SU-DHL-6 (cell line): ENCODE measurements at regions not wholly inside any gene's neighbourhood (a gene's known extent, or its start where the extent isn't known, plus 50 kb on each side); places are given as distances from the start of the nearest gene placed in this dataset.

Experiments used
- H2AFZ ChIP-seq: fragments of 200-600 bp; sonication (generic); 2 replicates; pipeline ENCODE4 v1.6.1; 2014; ENCODE audit warnings: low read depth, mild to moderate bottlenecking, moderate library complexity, mixed read lengths, antibody characterized with exemption, low read length; ENCODE audit not compliant: severe bottlenecking
- H3F3A ChIP-seq: fragments of 200-600 bp; shearing (Covaris generic); 2 replicates; pipeline ENCODE4 v1.6.0; 2016; ENCODE audit warnings: antibody characterized with exemption, mild to moderate bottlenecking; ENCODE audit not compliant: insufficient read depth
- H3K27ac ChIP-seq: fragments of 200-600 bp; sonication (generic); 2 replicates; pipeline ENCODE4 v1.5.1; 2016; ENCODE audit warnings: low read depth, mild to moderate bottlenecking, low read length, moderate library complexity, mixed read lengths
- H3K27me3 ChIP-seq: fragments of 200-600 bp; sonication (generic), shearing (Covaris generic); 2 replicates; pipeline ENCODE4 v1.6.0; 2014; ENCODE audit warnings: mild to moderate bottlenecking, low read length
- H3K36me3 ChIP-seq: fragments of 200-600 bp; sonication (generic); 2 replicates; pipeline ENCODE4 v1.6.1; 2014; ENCODE audit warnings: mild to moderate bottlenecking, low read length, mixed read lengths
- H3K4me2 ChIP-seq: fragments of 300-600, 200-600 bp; shearing (Covaris generic), sonication (generic); 2 replicates; pipeline ENCODE4 v1.6.0; 2014; ENCODE audit warnings: low read length, low read depth, mild to moderate bottlenecking; ENCODE audit not compliant: poor library complexity, severe bottlenecking
- H3K4me3 ChIP-seq: fragments of 200-600 bp; sonication (generic); 2 replicates; pipeline ENCODE4 v1.5.1; 2014; ENCODE audit warnings: antibody characterized with exemption, low read length, mild to moderate bottlenecking, mixed read lengths; ENCODE audit not compliant: insufficient read depth, poor library complexity, severe bottlenecking
- H3K79me2 ChIP-seq: fragments of 200-600 bp; sonication (generic); 2 replicates; pipeline ENCODE4 v1.6.1; 2014; ENCODE audit warnings: mild to moderate bottlenecking, low read length, moderate library complexity; ENCODE audit not compliant: insufficient read depth
- H3K9ac ChIP-seq: fragments of 200-600 bp; sonication (generic); 2 replicates; pipeline ENCODE4 v1.7.0; 2014; ENCODE audit warnings: mild to moderate bottlenecking, low read length
- H3K9me2 ChIP-seq: fragments of 200-600 bp; sonication (generic); replicated peaks from 2 replicates; pipeline ENCODE4 v1.6.1; 2014; ENCODE audit warnings: low read length; ENCODE audit not compliant: insufficient read depth
- H3K9me3 ChIP-seq: fragments of 200-600 bp; sonication (generic); 2 replicates; pipeline ENCODE4 v1.6.1; 2014; ENCODE audit warnings: low read length, mixed read lengths; ENCODE audit not compliant: insufficient read depth
- H4K20me1 ChIP-seq: fragments of 200-600 bp; sonication (generic); 2 replicates; pipeline ENCODE4 v1.6.1; 2014; ENCODE audit warnings: low read depth, mild to moderate bottlenecking, antibody characterized with exemption, low read length, moderate library complexity, mixed read lengths
- CTCF ChIP-seq: fragments of 200-600 bp; sonication (generic); IDR thresholded peaks from one replicate; pipeline ENCODE4 v1.5.1; 2017; ENCODE audit warnings: antibody characterized with exemption, mild to moderate bottlenecking, low read length, moderate library complexity; ENCODE audit not compliant: insufficient read depth, poor library complexity, severe bottlenecking
- EZH2phosphoT487 ChIP-seq: fragments of 200-600 bp; sonication (generic), shearing (Covaris generic); conservative IDR thresholded peaks from 2 replicates; pipeline ENCODE4 v1.6.1; 2018; ENCODE audit warnings: mild to moderate bottlenecking, antibody characterized with exemption, low read length, moderate library complexity, mixed read lengths

GRCh38 chr5:29654954-29655353, 1538.5 kb upstream of the CDH6 start:
- Histone ChIP-seq H2AFZ (peak overlapping the region; percentile 38), H3K27me3 (no peaks in the 10 kb centered on the region), H3K9ac (no peak overlapping the region), H3K79me2 (no peaks in the 10 kb centered on the region), H3K9me2 (no peaks in the 10 kb centered on the region), H3K9me3 (no peaks in the 10 kb centered on the region; the same call in 1 of the 2 replicates), H3F3A (no peaks in the 10 kb centered on the region), H3K4me2 (no peak overlapping the region), H3K4me3 (no peak overlapping the region), H3K36me3 (no peaks in the 10 kb centered on the region), H3K27ac (no peak overlapping the region), H4K20me1 (no peaks in the 10 kb centered on the region)
- TF ChIP-seq CTCF (no peak), EZH2phosphoT487 (no peak)

GRCh38 chr5:29649321-29649720, 1544.2 kb upstream of the CDH6 start:
- Histone ChIP-seq H2AFZ (no peak overlapping the region), H3K27me3 (no peaks in the 10 kb centered on the region), H3K4me3 (no peak overlapping the region), H3K36me3 (no peaks in the 10 kb centered on the region), H3K79me2 (no peaks in the 10 kb centered on the region), H3K9me2 (no peaks in the 10 kb centered on the region), H3K27ac (no peak overlapping the region), H3K9me3 (no peaks in the 10 kb centered on the region; the same call in 1 of the 2 replicates), H3K9ac (no peak overlapping the region), H4K20me1 (no peaks in the 10 kb centered on the region), H3K4me2 (no peak overlapping the region), H3F3A (no peaks in the 10 kb centered on the region)
- no peak for TF ChIP-seq EZH2phosphoT487

GRCh38 chr5:29642601-29643000, 1550.9 kb upstream of the CDH6 start:
- H3K36me3 ChIP-seq: no peaks in the 10 kb centered on the region

More at GRCh38 chr5:29642601-29643000, 1550.9 kb upstream of the CDH6 start:
- Histone ChIP-seq H3K79me2 (no peaks in the 10 kb centered on the region), H3K9ac (no peak overlapping the region), H3K27ac (no peak overlapping the region), H3F3A (no peaks in the 10 kb centered on the region), H2AFZ (no peak overlapping the region), H3K4me2 (no peak overlapping the region), H3K9me2 (no peaks in the 10 kb centered on the region), H3K27me3 (no peaks in the 10 kb centered on the region), H4K20me1 (no peaks in the 10 kb centered on the region), H3K4me3 (no peak overlapping the region), H3K9me3 (no peaks in the 10 kb centered on the region; the same call in 1 of the 2 replicates)
- no peak for TF ChIP-seq EZH2phosphoT487
- TF ChIP-seq CTCF: no peak
